Calu3 (cell line): ENCODE measurements at regions not wholly inside any gene's neighbourhood (a gene's known extent, or its start where the extent isn't known, plus 50 kb on each side); places are given as distances from the start of the nearest gene placed in this dataset.

Experiments used
- BruUV-seq: library from RNA; stranded (reverse); fragments of 400-500 nt; replicated peaks from 2 replicates; lab custom pipeline; 2021; lab: Mats Ljungman, UMichigan
- CTCF ChIA-PET: fragments of 300-600 bp; sonication (Branson Sonifier 250); formaldehyde crosslinking; loops from one replicate; lab custom pipeline; 2022; ENCODE audit warnings: antibody characterized with exemption; lab: Charles Lee
- DNase-seq: peaks from one replicate; pipeline ENCODE4 v3.0.0; 2022
- H3K27ac Mint-ChIP-seq: one replicate; pipeline ENCODE4 v1.8.0; 2022; ENCODE audit warnings: mixed read lengths; ENCODE audit not compliant: unreplicated experiment
- H3K27me3 Mint-ChIP-seq: one replicate; pipeline ENCODE4 v1.8.0; 2022; ENCODE audit warnings: mixed read lengths; ENCODE audit not compliant: unreplicated experiment
- H3K36me3 Mint-ChIP-seq: one replicate; pipeline ENCODE4 v1.8.0; 2022; ENCODE audit warnings: mild to moderate bottlenecking, moderate library complexity, mixed read lengths; ENCODE audit not compliant: insufficient read depth, unreplicated experiment
- H3K4me1 Mint-ChIP-seq: one replicate; pipeline ENCODE4 v1.8.0; 2022; ENCODE audit warnings: mild to moderate bottlenecking, low read depth, mixed read lengths; ENCODE audit not compliant: unreplicated experiment
- H3K4me3 Mint-ChIP-seq: one replicate; pipeline ENCODE4 v1.8.0; 2022; ENCODE audit warnings: mild to moderate bottlenecking, low read depth, moderate library complexity, mixed read lengths; ENCODE audit not compliant: unreplicated experiment
- H3K9me3 Mint-ChIP-seq: one replicate; pipeline ENCODE4 v1.8.0; 2022; ENCODE audit warnings: low read depth, mixed read lengths; ENCODE audit not compliant: unreplicated experiment
- intact Hi-C: fragments of 100-400 bp; cut with micrococcal nuclease; formaldehyde crosslinking; loops from one replicate; pipeline ENCODE4 v1.10.0; 2022; ENCODE audit not compliant: unreplicated experiment
- TF ChIP-seq, protein P1 (sequence below): fragments of 200-600 bp; IDR thresholded peaks from one replicate; pipeline ENCODE4 v1.8.0; 2022; ENCODE audit warnings: antibody characterized with exemption; ENCODE audit not compliant: unreplicated experiment

GRCh38 chr13:95386370-95386769 is 85.1 kb upstream of the ABCC4 start:
- CTCF ChIA-PET, result no interaction called here
- Mint-ChIP-seq H3K4me3 (no peak overlapping the region), H3K27me3 (peaks cover 20% of the 10 kb centered on the region), H3K36me3 (no peaks in the 10 kb centered on the region), H3K9me3 (no peaks in the 10 kb centered on the region), H3K4me1 (no peaks in the 10 kb centered on the region), H3K27ac (no peak overlapping the region)
- TF ChIP-seq, protein P1, sequence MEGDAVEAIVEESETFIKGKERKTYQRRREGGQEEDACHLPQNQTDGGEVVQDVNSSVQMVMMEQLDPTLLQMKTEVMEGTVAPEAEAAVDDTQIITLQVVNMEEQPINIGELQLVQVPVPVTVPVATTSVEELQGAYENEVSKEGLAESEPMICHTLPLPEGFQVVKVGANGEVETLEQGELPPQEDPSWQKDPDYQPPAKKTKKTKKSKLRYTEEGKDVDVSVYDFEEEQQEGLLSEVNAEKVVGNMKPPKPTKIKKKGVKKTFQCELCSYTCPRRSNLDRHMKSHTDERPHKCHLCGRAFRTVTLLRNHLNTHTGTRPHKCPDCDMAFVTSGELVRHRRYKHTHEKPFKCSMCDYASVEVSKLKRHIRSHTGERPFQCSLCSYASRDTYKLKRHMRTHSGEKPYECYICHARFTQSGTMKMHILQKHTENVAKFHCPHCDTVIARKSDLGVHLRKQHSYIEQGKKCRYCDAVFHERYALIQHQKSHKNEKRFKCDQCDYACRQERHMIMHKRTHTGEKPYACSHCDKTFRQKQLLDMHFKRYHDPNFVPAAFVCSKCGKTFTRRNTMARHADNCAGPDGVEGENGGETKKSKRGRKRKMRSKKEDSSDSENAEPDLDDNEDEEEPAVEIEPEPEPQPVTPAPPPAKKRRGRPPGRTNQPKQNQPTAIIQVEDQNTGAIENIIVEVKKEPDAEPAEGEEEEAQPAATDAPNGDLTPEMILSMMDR, result no peak
- BruUV-seq, result no TSS peak
- intact Hi-C loops, result no loop called here
- no peak for DNase-seq

DNA sequence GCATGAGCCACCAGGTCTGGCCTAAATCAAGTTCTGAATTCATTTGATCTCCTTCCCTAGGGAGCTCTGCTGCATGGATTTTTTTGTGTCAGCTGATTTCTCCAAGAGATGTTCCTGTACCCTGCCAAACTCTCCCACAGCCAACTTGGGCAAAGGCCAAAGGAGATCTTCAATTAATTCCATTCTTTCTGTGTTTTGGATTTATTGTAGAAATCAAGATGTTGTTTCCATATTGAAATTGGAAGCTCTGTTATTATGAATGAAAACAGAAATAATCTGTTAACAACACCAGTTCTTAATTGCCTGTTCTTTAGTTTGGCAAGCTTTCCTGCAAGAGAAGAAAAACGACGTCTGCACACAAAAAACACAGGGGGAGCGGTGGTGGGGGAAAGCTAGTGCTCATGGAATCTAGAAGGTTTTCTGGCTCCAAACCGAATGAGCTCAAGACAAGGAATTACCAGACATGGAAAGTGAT is 86.5 kb upstream of the ABCC4 start:
- H3K27ac Mint-ChIP-seq, result no peak overlapping the region
- H3K36me3 Mint-ChIP-seq, result no peaks in the 10 kb centered on the region
- no peak overlapping the region for H3K4me3 Mint-ChIP-seq
- intact Hi-C loops, result no loop called here
- DNase-seq, result no peak
- TF ChIP-seq, protein P1, result no peak
- no peaks in the 10 kb centered on the region for H3K9me3 Mint-ChIP-seq
- H3K27me3 Mint-ChIP-seq, result peaks cover 21% of the 10 kb centered on the region
- no TSS peak for BruUV-seq
- CTCF ChIA-PET, result no interaction called here
- no peaks in the 10 kb centered on the region for H3K4me1 Mint-ChIP-seq

- intact Hi-C loops, result no loop called here
- peaks cover 21% of the 10 kb centered on the region for H3K27me3 Mint-ChIP-seq
- BruUV-seq, result no TSS peak
- H3K27ac Mint-ChIP-seq, result no peak overlapping the region
- H3K4me1 Mint-ChIP-seq, result no peaks in the 10 kb centered on the region
- H3K4me3 Mint-ChIP-seq, result no peak overlapping the region
- DNase-seq, result no peak
- TF ChIP-seq, protein P1, result no peak
- H3K36me3 Mint-ChIP-seq, result no peaks in the 10 kb centered on the region
- H3K9me3 Mint-ChIP-seq, result no peaks in the 10 kb centered on the region
- CTCF ChIA-PET, result no interaction called here
Measured at GRCh38 chr13:95388420-95389079, 87.3 kb upstream of the ABCC4 start.

DNA sequence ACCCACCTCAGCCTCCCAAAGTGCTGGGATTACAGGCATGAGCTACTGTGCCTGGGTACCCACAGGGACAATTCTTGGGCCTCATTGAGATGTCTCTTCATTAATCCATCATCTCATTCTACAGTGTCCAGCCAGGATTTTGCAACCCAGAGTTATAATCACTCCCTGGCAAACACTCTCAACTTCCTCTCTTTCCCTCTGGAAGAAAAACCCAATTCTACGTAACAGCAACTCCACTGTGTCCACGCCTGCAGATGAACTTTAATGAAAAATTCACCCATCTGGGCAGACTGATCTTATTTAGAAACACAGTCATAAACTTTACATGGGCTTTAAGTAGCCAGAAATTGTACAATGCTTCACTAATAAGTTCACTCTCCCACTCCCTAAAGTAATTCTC is 90.1 kb upstream of the ABCC4 start:
- Mint-ChIP-seq H3K4me1 (no peaks in the 10 kb centered on the region), H3K9me3 (no peaks in the 10 kb centered on the region), H3K4me3 (no peak overlapping the region), H3K27ac (no peak overlapping the region), H3K36me3 (no peaks in the 10 kb centered on the region), H3K27me3 (peaks cover 21% of the 10 kb centered on the region)
- no peak for DNase-seq
- CTCF ChIA-PET, result no interaction called here
- intact Hi-C loops, result no loop called here
- TF ChIP-seq, protein P1, result no peak
- BruUV-seq, result no TSS peak
